ENCODE measurements at regions not wholly inside any gene's neighbourhood (a gene's known extent, or its start where the extent isn't known, plus 50 kb on each side); places are given as distances from the start of the nearest gene placed in this dataset.

DNA sequence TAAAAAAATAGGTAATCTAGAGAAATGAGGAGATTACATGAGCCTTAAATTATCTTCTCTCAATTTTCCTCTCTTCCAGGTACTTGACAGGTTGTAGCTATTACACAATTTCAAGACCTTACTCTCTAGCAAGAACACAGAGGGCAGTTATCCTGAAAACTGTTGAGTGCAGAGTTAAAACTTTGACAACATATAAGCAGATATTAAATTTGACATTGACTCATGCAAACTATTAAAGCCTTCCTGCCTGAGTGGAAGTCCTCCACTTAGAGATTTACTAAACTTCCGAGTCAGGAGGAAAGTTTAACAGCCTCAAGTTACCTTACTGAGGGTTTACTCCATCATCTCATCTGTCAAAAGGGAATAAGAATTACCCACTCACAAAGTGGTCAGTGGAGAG, 73.5 kb upstream of the ARID5B start:
- no peaks in the 10 kb centered on the region for H3K9me2 ChIP-seq (replicated peaks; ENCODE audit: insufficient read depth, low read length)
- no peaks in the 10 kb centered on the region for H3K9me3 ChIP-seq (replicated peaks; ENCODE audit: insufficient read depth, low read length)
- H3K27ac ChIP-seq (ENCODE audit: low read length), result no peak overlapping the region
- no peaks in the 10 kb centered on the region for H3K79me2 ChIP-seq (ENCODE audit: low read length)
- no peak overlapping the region for H3K9ac ChIP-seq (ENCODE audit: low read length)
- no peaks in the 10 kb centered on the region for H3F3A ChIP-seq (ENCODE audit: insufficient read depth, low read length)
- no peak overlapping the region for H2AFZ ChIP-seq (ENCODE audit: low read length)
- no peaks in the 10 kb centered on the region for H3K27me3 ChIP-seq (replicated peaks; ENCODE audit: insufficient read depth, low read length)
- no peaks in the 10 kb centered on the region for H3K4me1 ChIP-seq (ENCODE audit: low read length)
- DNase-seq, result no peak
- no peaks in the 10 kb centered on the region for H3K36me3 ChIP-seq (replicated peaks; ENCODE audit: insufficient read depth, low read length)
- TF ChIP-seq CTCF (IDR thresholded peaks at IDR 0.05; ENCODE audit: low read length) (no peak), EZH2 (optimal IDR thresholded peaks at IDR 0.05; ENCODE audit: low read depth, low read length) (no peak), EZH2phosphoT487 (IDR thresholded peaks at IDR 0.05; ENCODE audit: low read length) (no peak)
- no peaks in the 10 kb centered on the region for H4K20me1 ChIP-seq (ENCODE audit: insufficient read depth, low read length)
- no peak overlapping the region for H3K4me2 ChIP-seq (ENCODE audit: low read depth, low read length)
- H3K4me3 ChIP-seq (ENCODE audit: low read length), result no peak overlapping the region

DNA sequence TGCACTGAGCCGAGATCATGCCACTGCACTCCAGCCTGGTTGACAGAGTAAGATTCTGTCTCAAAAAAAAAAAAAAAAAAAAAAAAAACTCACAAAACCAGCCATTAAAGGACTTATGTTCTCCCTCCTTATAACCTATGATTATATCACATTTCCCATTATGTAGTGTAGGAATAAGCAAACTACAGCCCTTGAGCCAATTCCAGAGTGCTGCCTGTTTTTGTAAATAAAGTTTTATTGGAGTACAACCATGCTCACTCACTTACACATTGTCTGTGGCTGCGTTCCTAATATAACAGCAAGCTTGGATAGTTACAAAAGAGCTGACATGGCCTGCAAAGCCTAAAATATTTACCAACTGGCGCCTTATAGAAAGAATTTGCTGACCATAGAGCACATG, 72.7 kb upstream of the ARID5B start:
- no peaks in the 10 kb centered on the region for H4K20me1 ChIP-seq (ENCODE audit: insufficient read depth, low read length)
- H3K27ac ChIP-seq (ENCODE audit: low read length), result no peak overlapping the region
- H3K4me3 ChIP-seq (ENCODE audit: low read length), result no peak overlapping the region
- no peaks in the 10 kb centered on the region for H3K9me3 ChIP-seq (replicated peaks; ENCODE audit: insufficient read depth, low read length)
- H3F3A ChIP-seq (ENCODE audit: insufficient read depth, low read length), result no peaks in the 10 kb centered on the region
- no peaks in the 10 kb centered on the region for H3K9me2 ChIP-seq (replicated peaks; ENCODE audit: insufficient read depth, low read length)
- no peak overlapping the region for H3K9ac ChIP-seq (ENCODE audit: low read length)
- no peaks in the 10 kb centered on the region for H3K36me3 ChIP-seq (replicated peaks; ENCODE audit: insufficient read depth, low read length)
- H3K79me2 ChIP-seq (ENCODE audit: low read length), result no peaks in the 10 kb centered on the region
- no peak overlapping the region for H2AFZ ChIP-seq (ENCODE audit: low read length)
- no peak overlapping the region for H3K4me2 ChIP-seq (ENCODE audit: low read depth, low read length)
- TF ChIP-seq EZH2 (optimal IDR thresholded peaks at IDR 0.05; ENCODE audit: low read depth, low read length), result no peak
- TF ChIP-seq EZH2phosphoT487 (IDR thresholded peaks at IDR 0.05; ENCODE audit: low read length), result no peak
- no peak for TF ChIP-seq CTCF (IDR thresholded peaks at IDR 0.05; ENCODE audit: low read length)
- no peaks in the 10 kb centered on the region for H3K27me3 ChIP-seq (replicated peaks; ENCODE audit: insufficient read depth, low read length)
- no peak for DNase-seq
- no peaks in the 10 kb centered on the region for H3K4me1 ChIP-seq (ENCODE audit: low read length)

GRCh38 chr10:61830072-61830845, 71.2 kb upstream of the ARID5B start:
- H4K20me1 ChIP-seq (ENCODE audit: insufficient read depth, low read length), result no peaks in the 10 kb centered on the region
- TF ChIP-seq EZH2phosphoT487 (IDR thresholded peaks at IDR 0.05; ENCODE audit: low read length) (no peak), EZH2 (optimal IDR thresholded peaks at IDR 0.05; ENCODE audit: low read depth, low read length) (no peak), CTCF (IDR thresholded peaks at IDR 0.05; ENCODE audit: low read length) (no peak)
- H3K36me3 ChIP-seq (replicated peaks; ENCODE audit: insufficient read depth, low read length), result no peaks in the 10 kb centered on the region
- no peak overlapping the region for H3K4me3 ChIP-seq (ENCODE audit: low read length)
- H3K27ac ChIP-seq (ENCODE audit: low read length), result no peak overlapping the region
- peaks cover 1% of the 10 kb centered on the region for H3K4me1 ChIP-seq (ENCODE audit: low read length)
- no peak for DNase-seq
- no peaks in the 10 kb centered on the region for H3K9me3 ChIP-seq (replicated peaks; ENCODE audit: insufficient read depth, low read length)
- no peaks in the 10 kb centered on the region for H3K9me2 ChIP-seq (replicated peaks; ENCODE audit: insufficient read depth, low read length)
- no peaks in the 10 kb centered on the region for H3K27me3 ChIP-seq (replicated peaks; ENCODE audit: insufficient read depth, low read length)
- H3F3A ChIP-seq (ENCODE audit: insufficient read depth, low read length), result no peaks in the 10 kb centered on the region
- no peak overlapping the region for H2AFZ ChIP-seq (ENCODE audit: low read length)
- no peaks in the 10 kb centered on the region for H3K79me2 ChIP-seq (ENCODE audit: low read length)
- no peak overlapping the region for H3K9ac ChIP-seq (ENCODE audit: low read length)
- no peak overlapping the region for H3K4me2 ChIP-seq (ENCODE audit: low read depth, low read length)

Data from MM.1S (cell line).